DMS53 (cell line): ENCODE measurements at regions not wholly inside any gene's neighbourhood (a gene's known extent, or its start where the extent isn't known, plus 50 kb on each side); places are given as distances from the start of the nearest gene placed in this dataset.

ENCODE experiments used
- DNase-seq: peaks from one replicate; lab custom pipeline; 2025; lab: John Stamatoyannopoulos, UW

GRCh38 chr11:56876621-56877275, 112.0 kb upstream of the OR5AK2 start:
- DNase-seq: peak; percentile 12

- DNase-seq: no peak
Observed at GRCh38 chr11:56855217-56855616, 106.7 kb upstream of the OR9G4 start.

- no peak for DNase-seq
Observed at GRCh38 chr11:56852131-56852530, 103.6 kb upstream of the OR9G4 start.

GRCh38 chr11:56849852-56850251, 101.4 kb upstream of the OR9G4 start:
- no peak for DNase-seq

GRCh38 chr11:56849250-56849649, 100.8 kb upstream of the OR9G4 start:
- DNase-seq: no peak

GRCh38 chr11:56848141-56848809, 99.8 kb upstream of the OR9G4 start:
- DNase-seq: peak; percentile 8

- no peak for DNase-seq
Observed at GRCh38 chr11:56846631-56847576, 98.4 kb upstream of the OR9G4 start.

GRCh38 chr11:56845121-56845732, 96.7 kb upstream of the OR9G4 start:
- DNase-seq: no peak

- DNase-seq: no peak
Observed at GRCh38 chr11:56843816-56844215, 95.3 kb upstream of the OR9G4 start.

GRCh38 chr11:56842814-56843794, 94.6 kb upstream of the OR9G4 start:
- peak; percentile 6 for DNase-seq

GRCh38 chr11:56841210-56841810, 92.8 kb upstream of the OR9G4 start:
- peak; percentile 75 for DNase-seq

- DNase-seq: peak; percentile 5
Observed at GRCh38 chr11:56827357-56827756, 78.9 kb upstream of the OR9G4 start.

- peak; percentile 9 for DNase-seq
Observed at GRCh38 chr11:56819916-56820315, 71.4 kb upstream of the OR9G4 start.

GRCh38 chr11:56817661-56818060, 69.2 kb upstream of the OR9G4 start:
- DNase-seq: no peak

- no peak for DNase-seq
Observed at GRCh38 chr11:56816259-56816658, 67.8 kb upstream of the OR9G4 start.

- DNase-seq: no peak
Observed at GRCh38 chr11:56808326-56808725, 59.8 kb upstream of the OR9G4 start.

- DNase-seq: no peak
Observed at GRCh38 chr11:56799691-56800210, 51.3 kb upstream of the OR9G4 start.
